SK-N-SH (cell line): ENCODE measurements at regions not wholly inside any gene's neighbourhood (a gene's known extent, or its start where the extent isn't known, plus 50 kb on each side); places are given as distances from the start of the nearest gene placed in this dataset.

Source experiments
- CTCF ChIA-PET: fragments of 300-600, 350-600 bp; formaldehyde crosslinking; extraction: SDS; loops from one replicate; lab custom pipeline; 2021; lab: Yijun Ruan, JAX
- POLR2A ChIA-PET: fragments of 350-600 bp; sonication (Branson Sonifier 250); formaldehyde crosslinking; extraction: SDS; loops from one replicate; lab custom pipeline; 2020; ENCODE audit warnings: antibody characterized with exemption, inconsistent platforms; lab: Yijun Ruan, JAX
- DNase-seq: peaks from one replicate; pipeline ENCODE4 v3.0.0; 2012
- H2AFZ ChIP-seq: fragments of 200-600 bp; sonication (generic); 2 replicates; pipeline ENCODE4 v1.8.1; 2016; ENCODE audit warnings: antibody characterized with exemption, mild to moderate bottlenecking, low read depth
- H3F3A ChIP-seq: fragments of 200-600 bp; sonication (generic); replicated peaks from 2 replicates; pipeline ENCODE3; 2016; ENCODE audit warnings: antibody characterized with exemption, mild to moderate bottlenecking; ENCODE audit not compliant: insufficient read depth
- H3K27ac ChIP-seq, 2 experiments: fragments of 200-500 bp in 1 of 2; fragments of 200-600 bp in 1 of 2; sonication (Bioruptor generic) in 1 of 2; sonication (generic), shearing (Covaris generic) in 1 of 2; 2 replicates each; pipeline versions ENCODE4 v1.5.1 to v1.6.1; 2014 to 2016; ENCODE audit warnings: low read depth in 2 of 2, inconsistent platforms in 1 of 2, low read length in 1 of 2, mild to moderate bottlenecking in 1 of 2, mixed read lengths in 1 of 2
- H3K27me3 ChIP-seq: fragments of 200-600 bp; sonication (generic), shearing (Covaris generic); 2 replicates; pipeline ENCODE4 v1.6.1; 2016; ENCODE audit warnings: mixed run types; ENCODE audit not compliant: insufficient read depth
- H3K36me3 ChIP-seq, 2 experiments: fragments of 200-500 bp in 1 of 2; fragments of 200-600 bp in 1 of 2; sonication (Bioruptor generic) in 1 of 2; sonication (generic) in 1 of 2; replicated peaks in 1 of 2; 2 replicates each; pipeline versions ENCODE3 to v1.5.1; 2014 to 2016; ENCODE audit warnings: low read length in 1 of 2, mild to moderate bottlenecking in 1 of 2; ENCODE audit not compliant: insufficient read depth in 2 of 2, control insufficient read depth in 1 of 2
- H3K4me1 ChIP-seq, 2 experiments: fragments of 200-500 bp in 1 of 2; fragments of 200-600 bp in 1 of 2; sonication (Bioruptor generic) in 1 of 2; sonication (generic), shearing (Covaris generic) in 1 of 2; 2 replicates each; pipeline versions ENCODE4 v1.5.1 to v1.6.1; 2014 to 2016; ENCODE audit warnings: low read depth in 1 of 2, low read length in 1 of 2, mixed run types in 1 of 2; ENCODE audit not compliant: insufficient read depth in 2 of 2, control insufficient read depth in 1 of 2
- H3K4me2 ChIP-seq: fragments of 200-600 bp; sonication (generic), shearing (Covaris generic); 2 replicates; pipeline ENCODE4 v1.6.1; 2017; ENCODE audit warnings: mixed run types
- H3K4me3 ChIP-seq, 2 experiments: fragments of 200-500 bp in 1 of 2; fragments of 200-600 bp in 1 of 2; sonication (Bioruptor generic) in 1 of 2; sonication (generic), shearing (Covaris generic) in 1 of 2; 2 replicates each; pipeline versions ENCODE4 v1.5.1 to v1.8.1; 2014 to 2016; ENCODE audit warnings: low read depth in 2 of 2, inconsistent platforms in 1 of 2, low read length in 1 of 2, mild to moderate bottlenecking in 1 of 2, mixed read lengths in 1 of 2, moderate library complexity in 1 of 2
- H3K79me2 ChIP-seq: fragments of 200-600 bp; sonication (generic); 2 replicates; pipeline ENCODE4 v1.8.1; 2017; ENCODE audit warnings: mild to moderate bottlenecking; ENCODE audit not compliant: insufficient read depth
- H3K9ac ChIP-seq: fragments of 200-600 bp; sonication (generic); 2 replicates; pipeline ENCODE4 v1.6.1; 2017; ENCODE audit warnings: mixed run types
- H3K9me2 ChIP-seq: fragments of 200-600 bp; sonication (generic); 2 replicates; pipeline ENCODE4 v1.6.1; 2017; ENCODE audit warnings: mixed run types
- H3K9me3 ChIP-seq: fragments of 200-600 bp; sonication (generic); 2 replicates; pipeline ENCODE4 v1.6.1; 2017; ENCODE audit warnings: mixed run types, mild to moderate bottlenecking, moderate library complexity
- H4K20me1 ChIP-seq: fragments of 200-600 bp; sonication (generic); 2 replicates; pipeline ENCODE4 v1.6.1; 2017; ENCODE audit warnings: mild to moderate bottlenecking, mixed run types; ENCODE audit not compliant: insufficient read depth
- CHD2 ChIP-seq: fragments of 150-350 bp; IDR thresholded peaks from 2 replicates; pipeline ENCODE4 v1.6.1; 2018; ENCODE audit warnings: low read length; ENCODE audit not compliant: partially characterized antibody
- ELF1 ChIP-seq: IDR thresholded peaks from 2 replicates; pipeline ENCODE4 v1.4.0; 2012
- EP300 ChIP-seq, 2 experiments: IDR thresholded peaks; 2 replicates each; pipeline versions ENCODE4 v1.4.0 to v1.6.1; 2012; ENCODE audit warnings: borderline replicate concordance in 1 of 2, low read depth in 1 of 2, low read length in 1 of 2
- EZH2phosphoT487 ChIP-seq: fragments of 200-600 bp; sonication (generic); IDR thresholded peaks from 2 replicates; pipeline ENCODE4 v1.6.1; 2017; ENCODE audit warnings: low read depth, mixed run types, mild to moderate bottlenecking, antibody characterized with exemption, moderate library complexity, borderline replicate concordance
- FOXM1 ChIP-seq: IDR thresholded peaks from 2 replicates; pipeline ENCODE4 v1.4.0; 2012; ENCODE audit warnings: low read depth, mild to moderate bottlenecking
- GATA2 ChIP-seq: sonication (generic); formaldehyde crosslinking; IDR thresholded peaks from 2 replicates; pipeline ENCODE4 v1.5.0; 2020; ENCODE audit warnings: mild to moderate bottlenecking, missing genetic modification reagents
- MXI1 ChIP-seq: IDR thresholded peaks from 2 replicates; pipeline ENCODE4 v1.6.1; 2012; ENCODE audit warnings: mild to moderate bottlenecking, low read depth, low read length, improper control_type of control experiment
- NRF1 ChIP-seq: IDR thresholded peaks from 2 replicates; pipeline ENCODE4 v1.6.1; 2012; ENCODE audit warnings: low read depth, mild to moderate bottlenecking, low read length
- RAD21 ChIP-seq: IDR thresholded peaks from 2 replicates; pipeline ENCODE4 v1.6.1; 2012; ENCODE audit warnings: mild to moderate bottlenecking, low read length
- RCOR1 ChIP-seq: fragments of 150-350 bp; IDR thresholded peaks from 2 replicates; pipeline ENCODE4 v1.6.1; 2017; ENCODE audit warnings: antibody characterized with exemption, low read length
- REST ChIP-seq: IDR thresholded peaks from 2 replicates; pipeline ENCODE4 v1.6.1; 2012; ENCODE audit warnings: mild to moderate bottlenecking, low read depth, low read length, moderate library complexity
- SIN3A ChIP-seq: IDR thresholded peaks from 2 replicates; pipeline ENCODE4 v1.6.1; 2012; ENCODE audit warnings: low read depth, mild to moderate bottlenecking, low read length, moderate library complexity, borderline replicate concordance
- TAF1 ChIP-seq: IDR thresholded peaks from 2 replicates; pipeline ENCODE4 v1.6.1; 2012; ENCODE audit warnings: low read depth, mild to moderate bottlenecking, low read length, moderate library complexity, borderline replicate concordance
- USF1 ChIP-seq: IDR thresholded peaks from 2 replicates; pipeline ENCODE4 v1.4.0; 2012; ENCODE audit warnings: low read depth, borderline replicate concordance
- USF2 ChIP-seq: fragments of 150-350 bp; IDR thresholded peaks from 2 replicates; pipeline ENCODE4 v1.6.1; 2017; ENCODE audit warnings: antibody characterized with exemption, low read length, low read depth, borderline replicate concordance
- YY1 ChIP-seq: IDR thresholded peaks from 2 replicates; pipeline ENCODE4 v1.4.0; 2012; ENCODE audit warnings: low read depth, mild to moderate bottlenecking
- ZBTB33 ChIP-seq: IDR thresholded peaks from 2 replicates; pipeline ENCODE4 v1.4.0; 2012; ENCODE audit warnings: low read depth, borderline replicate concordance
- WGBS: methylation state at CpG from one replicate; pipeline ENCODE4 v1.1.6; 2017; ENCODE audit warnings: low lambda C conversion rate; 5-methylcytosine and 5-hydroxymethylcytosine counted together

- H3F3A ChIP-seq: no peaks in the 10 kb centered on the region
- H3K36me3 ChIP-seq: no peaks in the 10 kb centered on the region
- no peaks in the 10 kb centered on the region for H3K79me2 ChIP-seq
- H3K9me3 ChIP-seq: no peaks in the 10 kb centered on the region
- no peak for TF ChIP-seq USF2
- TF ChIP-seq CHD2: no peak
- ChIA-PET POLR2A (no interaction called here), CTCF (no interaction called here)
- WGBS: 0% methylated on average over 2 of the region's 2 CpGs
- no peak overlapping the region for H3K4me2 ChIP-seq
- H3K4me1 ChIP-seq: no peaks in the 10 kb centered on the region
- no peak for DNase-seq
- no peak overlapping the region for H3K27ac ChIP-seq
- no peaks in the 10 kb centered on the region for H4K20me1 ChIP-seq
- no peak overlapping the region for H2AFZ ChIP-seq
- no peak overlapping the region for H3K4me3 ChIP-seq
- H3K9me2 ChIP-seq: no peaks in the 10 kb centered on the region
- H3K27me3 ChIP-seq: peaks cover 3% of the 10 kb centered on the region
- H3K9ac ChIP-seq: no peak overlapping the region
These were observed 249.8 kb upstream of the ANXA10 start for GRCh38 chr4:167842487-167842886.

GRCh38 chr4:167854881-167855280, 237.5 kb upstream of the ANXA10 start:
- Histone ChIP-seq H3K4me3 (no peak overlapping the region), H3F3A (no peaks in the 10 kb centered on the region), H2AFZ (no peak overlapping the region), H3K79me2 (no peaks in the 10 kb centered on the region), H3K9me3 (no peaks in the 10 kb centered on the region), H3K9me2 (no peaks in the 10 kb centered on the region; the same call in 1 of the 2 replicates), H3K4me2 (no peak overlapping the region), H3K4me1 (no peaks in the 10 kb centered on the region), H4K20me1 (no peaks in the 10 kb centered on the region), H3K9ac (no peak overlapping the region), H3K27me3 (no peaks in the 10 kb centered on the region), H3K27ac (no peak overlapping the region), H3K36me3 (peaks cover 0 to under 1% of the 10 kb centered on the region in 2 experiments)
- WGBS: 1% methylated on average over 2 of the region's 2 CpGs
- no peak for TF ChIP-seq SIN3A
- TF ChIP-seq REST: no peak
- no peak for TF ChIP-seq EP300 (IDR thresholded peaks at IDR 0.05; ENCODE audit: borderline replicate concordance in 1 of 2, low read depth in 1 of 2, low read length in 1 of 2)
- TF ChIP-seq YY1: no peak
- no peak for TF ChIP-seq CHD2
- TF ChIP-seq ELF1: no peak
- TF ChIP-seq NRF1: no peak
- TF ChIP-seq ZBTB33: no peak
- no peak for TF ChIP-seq USF1
- no peak for TF ChIP-seq MXI1
- no peak for TF ChIP-seq RCOR1
- TF ChIP-seq EZH2phosphoT487: no peak
- no peak for TF ChIP-seq FOXM1
- no peak for TF ChIP-seq TAF1
- no peak for TF ChIP-seq USF2
- TF ChIP-seq GATA2 (CRISPR knock-in tag): no peak
- no peak for TF ChIP-seq RAD21
- CTCF ChIA-PET: no interaction called here
- POLR2A ChIA-PET: no interaction called here
- no peak for DNase-seq
